ENCODE measurements at regions not wholly inside any gene's neighbourhood (a gene's known extent, or its start where the extent isn't known, plus 50 kb on each side); places are given as distances from the start of the nearest gene placed in this dataset.

DNA sequence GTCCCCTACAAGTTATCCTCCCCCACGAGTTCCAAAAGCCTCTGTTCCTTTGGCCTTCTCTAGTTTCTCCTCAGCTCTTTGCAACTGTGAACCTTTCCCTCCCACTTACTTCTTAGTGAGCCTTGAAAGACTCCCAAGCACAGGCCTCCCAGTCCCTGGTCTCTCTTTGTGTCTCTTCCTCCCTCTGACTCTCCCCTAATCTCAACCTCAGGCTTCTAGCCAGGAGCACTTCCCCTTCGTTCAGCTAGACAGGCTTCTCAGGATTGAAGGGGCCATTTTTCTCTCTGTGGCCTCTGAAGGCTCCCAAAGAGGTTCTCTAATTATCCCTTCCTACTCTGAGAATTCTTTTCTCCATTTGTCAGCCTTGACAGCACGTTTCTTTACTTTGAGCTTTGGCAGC is 50.2 kb upstream of the PHYHIPL start:
- TF ChIP-seq, protein P1, sequence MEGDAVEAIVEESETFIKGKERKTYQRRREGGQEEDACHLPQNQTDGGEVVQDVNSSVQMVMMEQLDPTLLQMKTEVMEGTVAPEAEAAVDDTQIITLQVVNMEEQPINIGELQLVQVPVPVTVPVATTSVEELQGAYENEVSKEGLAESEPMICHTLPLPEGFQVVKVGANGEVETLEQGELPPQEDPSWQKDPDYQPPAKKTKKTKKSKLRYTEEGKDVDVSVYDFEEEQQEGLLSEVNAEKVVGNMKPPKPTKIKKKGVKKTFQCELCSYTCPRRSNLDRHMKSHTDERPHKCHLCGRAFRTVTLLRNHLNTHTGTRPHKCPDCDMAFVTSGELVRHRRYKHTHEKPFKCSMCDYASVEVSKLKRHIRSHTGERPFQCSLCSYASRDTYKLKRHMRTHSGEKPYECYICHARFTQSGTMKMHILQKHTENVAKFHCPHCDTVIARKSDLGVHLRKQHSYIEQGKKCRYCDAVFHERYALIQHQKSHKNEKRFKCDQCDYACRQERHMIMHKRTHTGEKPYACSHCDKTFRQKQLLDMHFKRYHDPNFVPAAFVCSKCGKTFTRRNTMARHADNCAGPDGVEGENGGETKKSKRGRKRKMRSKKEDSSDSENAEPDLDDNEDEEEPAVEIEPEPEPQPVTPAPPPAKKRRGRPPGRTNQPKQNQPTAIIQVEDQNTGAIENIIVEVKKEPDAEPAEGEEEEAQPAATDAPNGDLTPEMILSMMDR (conservative IDR thresholded peaks at IDR 0.05; ENCODE audit: low read depth in 2 of 2) = no peak
- TF ChIP-seq, protein P2, sequence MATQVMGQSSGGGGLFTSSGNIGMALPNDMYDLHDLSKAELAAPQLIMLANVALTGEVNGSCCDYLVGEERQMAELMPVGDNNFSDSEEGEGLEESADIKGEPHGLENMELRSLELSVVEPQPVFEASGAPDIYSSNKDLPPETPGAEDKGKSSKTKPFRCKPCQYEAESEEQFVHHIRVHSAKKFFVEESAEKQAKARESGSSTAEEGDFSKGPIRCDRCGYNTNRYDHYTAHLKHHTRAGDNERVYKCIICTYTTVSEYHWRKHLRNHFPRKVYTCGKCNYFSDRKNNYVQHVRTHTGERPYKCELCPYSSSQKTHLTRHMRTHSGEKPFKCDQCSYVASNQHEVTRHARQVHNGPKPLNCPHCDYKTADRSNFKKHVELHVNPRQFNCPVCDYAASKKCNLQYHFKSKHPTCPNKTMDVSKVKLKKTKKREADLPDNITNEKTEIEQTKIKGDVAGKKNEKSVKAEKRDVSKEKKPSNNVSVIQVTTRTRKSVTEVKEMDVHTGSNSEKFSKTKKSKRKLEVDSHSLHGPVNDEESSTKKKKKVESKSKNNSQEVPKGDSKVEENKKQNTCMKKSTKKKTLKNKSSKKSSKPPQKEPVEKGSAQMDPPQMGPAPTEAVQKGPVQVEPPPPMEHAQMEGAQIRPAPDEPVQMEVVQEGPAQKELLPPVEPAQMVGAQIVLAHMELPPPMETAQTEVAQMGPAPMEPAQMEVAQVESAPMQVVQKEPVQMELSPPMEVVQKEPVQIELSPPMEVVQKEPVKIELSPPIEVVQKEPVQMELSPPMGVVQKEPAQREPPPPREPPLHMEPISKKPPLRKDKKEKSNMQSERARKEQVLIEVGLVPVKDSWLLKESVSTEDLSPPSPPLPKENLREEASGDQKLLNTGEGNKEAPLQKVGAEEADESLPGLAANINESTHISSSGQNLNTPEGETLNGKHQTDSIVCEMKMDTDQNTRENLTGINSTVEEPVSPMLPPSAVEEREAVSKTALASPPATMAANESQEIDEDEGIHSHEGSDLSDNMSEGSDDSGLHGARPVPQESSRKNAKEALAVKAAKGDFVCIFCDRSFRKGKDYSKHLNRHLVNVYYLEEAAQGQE (IDR thresholded peaks at IDR 0.05; ENCODE audit: unreplicated experiment) = no peak
- TF ChIP-seq EZH2 (IDR thresholded peaks at IDR 0.05; ENCODE audit: low read depth, unreplicated experiment) (no peak), POLR2AphosphoS5 (IDR thresholded peaks at IDR 0.05; ENCODE audit: low read depth) (no peak), CREB1 (CRISPR knock-in tag; IDR thresholded peaks at IDR 0.05; ENCODE audit: low read depth) (no peak), STAT1 (IDR thresholded peaks at IDR 0.05; ENCODE audit: unreplicated experiment) (no peak), EZH2phosphoT487 (IDR thresholded peaks at IDR 0.05; ENCODE audit: unreplicated experiment) (no peak), ZNF331 (CRISPR knock-in tag; IDR thresholded peaks at IDR 0.05; ENCODE audit: low read depth) (no peak), NANOG (IDR thresholded peaks at IDR 0.05; ENCODE audit: borderline replicate concordance) (no peak), JUNB (IDR thresholded peaks at IDR 0.05; ENCODE audit: unreplicated experiment) (no peak), ZNF114 (CRISPR knock-in tag; IDR thresholded peaks at IDR 0.05) (no peak)
- TF ChIP-seq, protein P3, sequence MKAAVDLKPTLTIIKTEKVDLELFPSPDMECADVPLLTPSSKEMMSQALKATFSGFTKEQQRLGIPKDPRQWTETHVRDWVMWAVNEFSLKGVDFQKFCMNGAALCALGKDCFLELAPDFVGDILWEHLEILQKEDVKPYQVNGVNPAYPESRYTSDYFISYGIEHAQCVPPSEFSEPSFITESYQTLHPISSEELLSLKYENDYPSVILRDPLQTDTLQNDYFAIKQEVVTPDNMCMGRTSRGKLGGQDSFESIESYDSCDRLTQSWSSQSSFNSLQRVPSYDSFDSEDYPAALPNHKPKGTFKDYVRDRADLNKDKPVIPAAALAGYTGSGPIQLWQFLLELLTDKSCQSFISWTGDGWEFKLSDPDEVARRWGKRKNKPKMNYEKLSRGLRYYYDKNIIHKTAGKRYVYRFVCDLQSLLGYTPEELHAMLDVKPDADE (IDR thresholded peaks at IDR 0.05) = no peak

Data from GM23338 (cell line).